ENCODE measurements at regions not wholly inside any gene's neighbourhood (a gene's known extent, or its start where the extent isn't known, plus 50 kb on each side); places are given as distances from the start of the nearest gene placed in this dataset.

DNA sequence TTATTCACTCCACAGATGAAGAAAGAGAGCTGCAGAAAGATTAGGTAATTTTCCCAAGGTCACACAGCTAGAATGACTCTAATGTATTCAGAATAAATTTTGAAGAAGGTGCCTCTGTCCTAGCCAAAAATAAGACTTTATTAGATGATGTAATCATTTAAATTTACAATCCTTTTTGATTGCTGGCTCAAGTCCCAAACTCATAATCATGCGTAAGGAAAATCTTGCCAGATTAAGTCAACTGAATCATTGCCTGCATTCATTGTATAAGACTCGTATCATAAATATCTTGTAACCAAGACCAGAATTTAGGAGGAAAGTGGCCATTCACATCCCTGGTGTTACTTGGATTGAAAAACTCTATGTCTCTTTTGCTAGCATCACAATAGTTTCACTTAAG lies 53.1 kb upstream of the STK39 start:
- H3K79me2 ChIP-seq (ENCODE audit: insufficient read depth, low read length): no peaks in the 10 kb centered on the region
- no peaks in the 10 kb centered on the region for H3K27me3 ChIP-seq (ENCODE audit: insufficient read depth, low read length)
- no peak overlapping the region for H2AFZ ChIP-seq (ENCODE audit: low read depth, low read length, poor library complexity, severe bottlenecking)
- no peaks in the 10 kb centered on the region for H3K9me3 ChIP-seq (ENCODE audit: control insufficient read depth in 1 of 2, insufficient read depth in 1 of 2, low read depth in 1 of 2, low read length in 2 of 2)
- ChIA-PET CTCF (no interaction called here), POLR2A (no interaction called here), RAD21 (ENCODE audit: low non-redundant PET in 1 of 2, low total read pairs in 2 of 2, uncharacterized antibody in 2 of 2, unreplicated experiment in 2 of 2) (no interaction called here)
- H3K4me3 ChIP-seq (replicated peaks in 1 of 2; ENCODE audit: low read depth in 1 of 2, low read length in 2 of 2): no peak overlapping the region
- H3K9me2 ChIP-seq (ENCODE audit: insufficient read depth): no peaks in the 10 kb centered on the region
- no peaks in the 10 kb centered on the region for H3K36me3 ChIP-seq (ENCODE audit: control insufficient read depth in 1 of 2, insufficient read depth in 2 of 2, low read length in 2 of 2)
- BruUV-seq (replicated peaks): no TSS peak
- H4K20me1 ChIP-seq (ENCODE audit: insufficient read depth): no peaks in the 10 kb centered on the region
- no peak for DNase-seq (ENCODE audit: low read depth, low spot score)
- H3K4me2 ChIP-seq (ENCODE audit: low read length): no peak overlapping the region
- TF ChIP-seq POLR2AphosphoS5 (IDR thresholded peaks at IDR 0.05; ENCODE audit: low read depth, low read length) (no peak), CEBPB (IDR thresholded peaks at IDR 0.05; ENCODE audit: low read depth) (no peak), POLR2A (IDR thresholded peaks at IDR 0.05; ENCODE audit: borderline replicate concordance, extremely low read depth, insufficient read depth, insufficient read length) (no peak), SIN3A (IDR thresholded peaks at IDR 0.05; ENCODE audit: low read depth) (no peak), JUND (IDR thresholded peaks at IDR 0.05) (no peak), ELF1 (IDR thresholded peaks at IDR 0.05; ENCODE audit: borderline replicate concordance, low read depth) (no peak), ZNF274 (IDR thresholded peaks at IDR 0.05; ENCODE audit: low read depth, low read length) (no peak), ZFX (IDR thresholded peaks at IDR 0.05) (no peak), SP1 (IDR thresholded peaks at IDR 0.05; ENCODE audit: low read depth) (no peak), EGR1 (IDR thresholded peaks at IDR 0.05; ENCODE audit: low read depth) (no peak), CBX3 (IDR thresholded peaks at IDR 0.05; ENCODE audit: low read depth) (no peak), EZH2 (IDR thresholded peaks at IDR 0.05) (no peak), FOSL1 (IDR thresholded peaks at IDR 0.05; ENCODE audit: low read depth) (no peak)
- TF ChIP-seq, protein P1, sequence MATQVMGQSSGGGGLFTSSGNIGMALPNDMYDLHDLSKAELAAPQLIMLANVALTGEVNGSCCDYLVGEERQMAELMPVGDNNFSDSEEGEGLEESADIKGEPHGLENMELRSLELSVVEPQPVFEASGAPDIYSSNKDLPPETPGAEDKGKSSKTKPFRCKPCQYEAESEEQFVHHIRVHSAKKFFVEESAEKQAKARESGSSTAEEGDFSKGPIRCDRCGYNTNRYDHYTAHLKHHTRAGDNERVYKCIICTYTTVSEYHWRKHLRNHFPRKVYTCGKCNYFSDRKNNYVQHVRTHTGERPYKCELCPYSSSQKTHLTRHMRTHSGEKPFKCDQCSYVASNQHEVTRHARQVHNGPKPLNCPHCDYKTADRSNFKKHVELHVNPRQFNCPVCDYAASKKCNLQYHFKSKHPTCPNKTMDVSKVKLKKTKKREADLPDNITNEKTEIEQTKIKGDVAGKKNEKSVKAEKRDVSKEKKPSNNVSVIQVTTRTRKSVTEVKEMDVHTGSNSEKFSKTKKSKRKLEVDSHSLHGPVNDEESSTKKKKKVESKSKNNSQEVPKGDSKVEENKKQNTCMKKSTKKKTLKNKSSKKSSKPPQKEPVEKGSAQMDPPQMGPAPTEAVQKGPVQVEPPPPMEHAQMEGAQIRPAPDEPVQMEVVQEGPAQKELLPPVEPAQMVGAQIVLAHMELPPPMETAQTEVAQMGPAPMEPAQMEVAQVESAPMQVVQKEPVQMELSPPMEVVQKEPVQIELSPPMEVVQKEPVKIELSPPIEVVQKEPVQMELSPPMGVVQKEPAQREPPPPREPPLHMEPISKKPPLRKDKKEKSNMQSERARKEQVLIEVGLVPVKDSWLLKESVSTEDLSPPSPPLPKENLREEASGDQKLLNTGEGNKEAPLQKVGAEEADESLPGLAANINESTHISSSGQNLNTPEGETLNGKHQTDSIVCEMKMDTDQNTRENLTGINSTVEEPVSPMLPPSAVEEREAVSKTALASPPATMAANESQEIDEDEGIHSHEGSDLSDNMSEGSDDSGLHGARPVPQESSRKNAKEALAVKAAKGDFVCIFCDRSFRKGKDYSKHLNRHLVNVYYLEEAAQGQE (IDR thresholded peaks at IDR 0.05; ENCODE audit: low read depth): no peak
- TF ChIP-seq, protein P2, sequence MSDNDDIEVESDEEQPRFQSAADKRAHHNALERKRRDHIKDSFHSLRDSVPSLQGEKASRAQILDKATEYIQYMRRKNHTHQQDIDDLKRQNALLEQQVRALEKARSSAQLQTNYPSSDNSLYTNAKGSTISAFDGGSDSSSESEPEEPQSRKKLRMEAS (IDR thresholded peaks at IDR 0.05): no peak
- TF ChIP-seq, protein P3, sequence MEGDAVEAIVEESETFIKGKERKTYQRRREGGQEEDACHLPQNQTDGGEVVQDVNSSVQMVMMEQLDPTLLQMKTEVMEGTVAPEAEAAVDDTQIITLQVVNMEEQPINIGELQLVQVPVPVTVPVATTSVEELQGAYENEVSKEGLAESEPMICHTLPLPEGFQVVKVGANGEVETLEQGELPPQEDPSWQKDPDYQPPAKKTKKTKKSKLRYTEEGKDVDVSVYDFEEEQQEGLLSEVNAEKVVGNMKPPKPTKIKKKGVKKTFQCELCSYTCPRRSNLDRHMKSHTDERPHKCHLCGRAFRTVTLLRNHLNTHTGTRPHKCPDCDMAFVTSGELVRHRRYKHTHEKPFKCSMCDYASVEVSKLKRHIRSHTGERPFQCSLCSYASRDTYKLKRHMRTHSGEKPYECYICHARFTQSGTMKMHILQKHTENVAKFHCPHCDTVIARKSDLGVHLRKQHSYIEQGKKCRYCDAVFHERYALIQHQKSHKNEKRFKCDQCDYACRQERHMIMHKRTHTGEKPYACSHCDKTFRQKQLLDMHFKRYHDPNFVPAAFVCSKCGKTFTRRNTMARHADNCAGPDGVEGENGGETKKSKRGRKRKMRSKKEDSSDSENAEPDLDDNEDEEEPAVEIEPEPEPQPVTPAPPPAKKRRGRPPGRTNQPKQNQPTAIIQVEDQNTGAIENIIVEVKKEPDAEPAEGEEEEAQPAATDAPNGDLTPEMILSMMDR (IDR thresholded peaks at IDR 0.05 in 2 of 3, conservative IDR thresholded peaks at IDR 0.05 in 1 of 3; ENCODE audit: borderline replicate concordance in 1 of 3, insufficient read depth in 1 of 3, low read depth in 2 of 3, low read length in 2 of 3): no peak
- TF ChIP-seq, protein P4, sequence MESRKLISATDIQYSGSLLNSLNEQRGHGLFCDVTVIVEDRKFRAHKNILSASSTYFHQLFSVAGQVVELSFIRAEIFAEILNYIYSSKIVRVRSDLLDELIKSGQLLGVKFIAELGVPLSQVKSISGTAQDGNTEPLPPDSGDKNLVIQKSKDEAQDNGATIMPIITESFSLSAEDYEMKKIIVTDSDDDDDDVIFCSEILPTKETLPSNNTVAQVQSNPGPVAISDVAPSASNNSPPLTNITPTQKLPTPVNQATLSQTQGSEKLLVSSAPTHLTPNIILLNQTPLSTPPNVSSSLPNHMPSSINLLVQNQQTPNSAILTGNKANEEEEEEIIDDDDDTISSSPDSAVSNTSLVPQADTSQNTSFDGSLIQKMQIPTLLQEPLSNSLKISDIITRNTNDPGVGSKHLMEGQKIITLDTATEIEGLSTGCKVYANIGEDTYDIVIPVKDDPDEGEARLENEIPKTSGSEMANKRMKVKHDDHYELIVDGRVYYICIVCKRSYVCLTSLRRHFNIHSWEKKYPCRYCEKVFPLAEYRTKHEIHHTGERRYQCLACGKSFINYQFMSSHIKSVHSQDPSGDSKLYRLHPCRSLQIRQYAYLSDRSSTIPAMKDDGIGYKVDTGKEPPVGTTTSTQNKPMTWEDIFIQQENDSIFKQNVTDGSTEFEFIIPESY (IDR thresholded peaks at IDR 0.05; ENCODE audit: extremely low read depth, insufficient replicate concordance, low read length): no peak
- H3K9ac ChIP-seq (ENCODE audit: low read length): no peak overlapping the region
- no peaks in the 10 kb centered on the region for H3K4me1 ChIP-seq (ENCODE audit: control insufficient read depth in 1 of 2, insufficient read depth in 2 of 2, low read length in 2 of 2)
- ATAC-seq: no peak
- intact Hi-C loops (cut with micrococcal nuclease): no loop called here
- H3K27ac ChIP-seq (ENCODE audit: low read depth, low read length): no peak overlapping the region

Measured in HCT116 (cell line).